Muscle of back (tissue), 3 donors: ENCODE measurements at regions not wholly inside any gene's neighbourhood (a gene's known extent, or its start where the extent isn't known, plus 50 kb on each side); places are given as distances from the start of the nearest gene placed in this dataset.

Experiments
- DNase-seq, 3 donors: peaks; one replicate each; pipeline versions ENCODE4 v3.0.0 to v3.0.0-alpha.2; 2013

GRCh38 chrX:69228732-69229131 is 63.5 kb upstream of the PJA1 start:
- peak in 1 of 3 donors; percentile 29 for DNase-seq

- DNase-seq = no peak
Measured at GRCh38 chrX:69226459-69227158, 61.4 kb upstream of the PJA1 start.

- peak; percentile 39 to 72 (median 63) for DNase-seq
Measured at GRCh38 chrX:69222103-69223090, 57.1 kb upstream of the PJA1 start.

GRCh38 chrX:69221239-69222102 is 56.2 kb upstream of the PJA1 start:
- DNase-seq = no peak

DNA sequence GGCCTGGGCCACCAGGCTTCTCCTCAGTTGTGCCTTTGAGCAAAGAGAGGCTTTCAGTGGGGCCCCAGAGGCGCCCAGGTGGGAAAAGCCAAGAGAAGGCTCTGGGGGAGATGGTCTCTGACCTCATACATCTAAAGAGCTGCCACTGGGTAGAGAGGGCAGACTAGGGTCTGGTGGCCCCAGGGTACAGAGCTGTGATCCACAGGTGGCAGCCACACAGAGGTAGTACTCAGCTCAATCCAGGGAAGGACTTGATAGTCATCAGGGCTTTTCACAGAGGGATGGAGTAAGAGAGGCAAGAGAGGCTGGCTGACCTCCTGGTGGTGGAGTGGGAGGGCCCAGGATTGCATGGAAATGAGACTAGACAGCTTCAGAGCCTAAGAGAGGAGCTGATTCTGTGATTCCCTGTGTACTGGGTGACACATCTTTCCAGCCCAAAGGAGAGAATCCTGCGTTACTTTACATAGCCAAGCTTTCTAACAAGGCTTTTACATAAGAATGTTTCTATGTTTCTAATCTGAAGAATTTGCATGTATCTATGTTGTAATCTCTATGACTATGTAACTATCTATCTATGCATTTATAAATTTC is 53.2 kb upstream of the PJA1 start:
- no peak for DNase-seq

DNA sequence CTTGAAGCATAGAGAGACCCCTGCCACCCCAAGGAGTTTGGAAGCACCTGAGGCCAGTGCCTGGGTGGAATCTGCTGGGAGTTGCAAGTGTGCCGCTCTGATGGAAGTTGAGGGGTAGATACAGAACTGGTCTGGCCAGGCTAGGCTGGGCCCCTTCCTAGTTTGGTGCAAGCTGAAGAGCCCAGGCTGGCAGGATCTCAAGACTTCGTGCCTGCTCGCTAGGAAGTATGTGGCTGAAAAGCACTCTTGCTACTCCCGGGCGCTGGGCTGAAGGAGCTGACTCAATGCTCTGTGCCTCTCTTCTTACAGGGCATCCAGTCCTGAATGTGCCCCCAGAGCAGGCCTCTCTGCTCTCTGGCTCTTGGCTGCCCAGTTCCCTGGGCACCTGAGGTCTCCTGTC is 51.7 kb upstream of the PJA1 start:
- peak in 1 of 3 donors; percentile 17 for DNase-seq

- peak; percentile 18 to 39 (median 18) for DNase-seq
Measured at GRCh38 chrX:69216446-69216845, 51.2 kb upstream of the PJA1 start.

- DNase-seq = no peak
Measured at GRCh38 chrX:69215161-69215875, 50.1 kb upstream of the PJA1 start.
